ENCODE measurements at regions not wholly inside any gene's neighbourhood (a gene's known extent, or its start where the extent isn't known, plus 50 kb on each side); places are given as distances from the start of the nearest gene placed in this dataset.

DNA sequence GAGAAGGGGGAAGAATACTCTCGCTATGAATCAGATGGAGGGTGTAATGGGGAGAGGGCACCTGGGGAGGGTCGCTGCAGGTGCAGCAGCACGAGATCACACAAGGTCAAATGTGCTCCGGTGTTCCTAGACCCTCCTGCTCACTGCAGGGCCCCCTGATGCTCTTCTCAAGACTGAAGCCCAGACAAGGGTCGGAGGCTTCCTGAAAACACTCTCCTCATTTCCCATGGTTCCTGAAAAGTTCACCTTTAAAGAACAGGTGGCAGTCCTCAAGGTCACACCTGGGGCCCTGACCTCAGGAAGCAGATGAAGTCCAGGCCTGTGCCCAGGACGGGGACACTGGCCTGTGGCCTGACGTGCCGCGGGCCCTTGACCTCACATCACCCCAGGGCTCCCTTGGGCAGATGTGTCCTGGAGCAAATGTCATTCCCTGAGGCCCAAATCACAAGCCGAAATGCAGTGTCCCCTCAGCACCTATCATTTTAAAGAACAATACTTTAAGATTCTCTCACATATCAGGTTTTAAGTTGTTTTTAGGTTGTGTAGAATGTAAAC is 289.8 kb downstream of the GLRX3 start:
- DNase-seq (no peak), ATAC-seq (no peak)
- TF ChIP-seq, protein P1, sequence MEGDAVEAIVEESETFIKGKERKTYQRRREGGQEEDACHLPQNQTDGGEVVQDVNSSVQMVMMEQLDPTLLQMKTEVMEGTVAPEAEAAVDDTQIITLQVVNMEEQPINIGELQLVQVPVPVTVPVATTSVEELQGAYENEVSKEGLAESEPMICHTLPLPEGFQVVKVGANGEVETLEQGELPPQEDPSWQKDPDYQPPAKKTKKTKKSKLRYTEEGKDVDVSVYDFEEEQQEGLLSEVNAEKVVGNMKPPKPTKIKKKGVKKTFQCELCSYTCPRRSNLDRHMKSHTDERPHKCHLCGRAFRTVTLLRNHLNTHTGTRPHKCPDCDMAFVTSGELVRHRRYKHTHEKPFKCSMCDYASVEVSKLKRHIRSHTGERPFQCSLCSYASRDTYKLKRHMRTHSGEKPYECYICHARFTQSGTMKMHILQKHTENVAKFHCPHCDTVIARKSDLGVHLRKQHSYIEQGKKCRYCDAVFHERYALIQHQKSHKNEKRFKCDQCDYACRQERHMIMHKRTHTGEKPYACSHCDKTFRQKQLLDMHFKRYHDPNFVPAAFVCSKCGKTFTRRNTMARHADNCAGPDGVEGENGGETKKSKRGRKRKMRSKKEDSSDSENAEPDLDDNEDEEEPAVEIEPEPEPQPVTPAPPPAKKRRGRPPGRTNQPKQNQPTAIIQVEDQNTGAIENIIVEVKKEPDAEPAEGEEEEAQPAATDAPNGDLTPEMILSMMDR (IDR thresholded peaks at IDR 0.05): no peak
- no peaks in the 10 kb centered on the region for H3K36me3 Mint-ChIP-seq (ENCODE audit: low read depth)
- H3K4me1 Mint-ChIP-seq (ENCODE audit: low read depth): no peaks in the 10 kb centered on the region
- ChIA-PET CTCF (no interaction called here), POLR2A (no interaction called here)
- intact Hi-C loops (cut with micrococcal nuclease): no loop called here
- H3K27me3 Mint-ChIP-seq: no peaks in the 10 kb centered on the region
- no peaks in the 10 kb centered on the region for H3K9me3 Mint-ChIP-seq
- H3K27ac Mint-ChIP-seq: no peak overlapping the region
- no peak overlapping the region for H3K4me3 Mint-ChIP-seq

DNA sequence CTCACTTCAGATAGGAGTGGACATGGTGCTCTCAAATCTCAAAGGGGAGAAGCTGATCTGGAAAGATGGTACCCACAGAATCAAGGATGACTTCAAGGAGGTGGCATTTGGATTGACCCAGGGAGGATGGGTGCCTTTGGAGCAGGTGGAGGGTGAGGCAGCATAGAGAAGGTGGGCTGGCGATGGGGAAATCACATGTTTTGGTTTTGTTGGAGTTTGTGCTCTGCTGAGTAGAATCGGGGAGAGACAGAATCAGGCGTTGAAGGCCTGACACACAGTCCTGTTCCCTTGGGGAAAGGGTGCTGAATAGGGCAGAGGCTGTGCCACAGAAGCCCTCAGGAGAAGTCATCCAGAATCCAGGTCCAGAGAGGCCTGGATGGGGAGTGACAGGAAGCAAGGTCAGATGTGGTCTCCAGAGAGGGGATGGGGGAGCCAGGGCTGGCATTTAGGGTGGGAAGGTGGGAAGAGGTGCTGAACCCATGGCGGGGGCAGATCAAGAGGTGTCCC is 291.1 kb downstream of the GLRX3 start:
- Mint-ChIP-seq H3K4me1 (ENCODE audit: low read depth) (no peaks in the 10 kb centered on the region), H3K36me3 (ENCODE audit: low read depth) (no peaks in the 10 kb centered on the region), H3K9me3 (no peaks in the 10 kb centered on the region), H3K4me3 (no peak overlapping the region), H3K27me3 (no peaks in the 10 kb centered on the region), H3K27ac (no peak overlapping the region)
- intact Hi-C loops (cut with micrococcal nuclease): no loop called here
- TF ChIP-seq, protein P1 (IDR thresholded peaks at IDR 0.05): no peak
- no peak for ATAC-seq
- CTCF ChIA-PET: no interaction called here
- no peak for DNase-seq
- POLR2A ChIA-PET: no interaction called here

DNA sequence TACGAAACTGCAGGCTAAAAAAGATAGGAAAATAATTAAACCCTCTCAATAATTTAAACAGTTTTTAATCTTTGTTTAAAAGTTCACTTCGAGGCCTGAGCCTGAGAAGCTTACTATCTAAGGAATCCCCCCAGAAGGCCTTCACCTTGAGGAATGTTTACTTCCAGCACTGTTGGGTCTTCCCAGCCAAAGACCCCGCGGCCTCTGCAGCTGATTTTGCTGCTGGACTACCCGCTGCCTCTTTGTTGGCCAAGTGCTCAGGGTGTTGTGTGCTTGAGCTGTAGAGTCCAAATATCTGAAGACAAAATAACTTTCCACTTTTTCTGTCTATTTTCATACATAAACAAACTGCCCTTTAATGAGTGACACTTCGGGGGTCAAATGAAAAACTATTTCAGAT is 292.7 kb downstream of the GLRX3 start:
- intact Hi-C loops (cut with micrococcal nuclease): no loop called here
- no peak for ATAC-seq
- Mint-ChIP-seq H3K9me3 (no peaks in the 10 kb centered on the region), H3K4me3 (no peak overlapping the region), H3K27me3 (no peaks in the 10 kb centered on the region), H3K27ac (no peak overlapping the region), H3K4me1 (ENCODE audit: low read depth) (no peaks in the 10 kb centered on the region), H3K36me3 (ENCODE audit: low read depth) (no peaks in the 10 kb centered on the region)
- no peak for DNase-seq
- TF ChIP-seq, protein P1 (IDR thresholded peaks at IDR 0.05): no peak
- POLR2A ChIA-PET: no interaction called here
- CTCF ChIA-PET: no interaction called here

DNA sequence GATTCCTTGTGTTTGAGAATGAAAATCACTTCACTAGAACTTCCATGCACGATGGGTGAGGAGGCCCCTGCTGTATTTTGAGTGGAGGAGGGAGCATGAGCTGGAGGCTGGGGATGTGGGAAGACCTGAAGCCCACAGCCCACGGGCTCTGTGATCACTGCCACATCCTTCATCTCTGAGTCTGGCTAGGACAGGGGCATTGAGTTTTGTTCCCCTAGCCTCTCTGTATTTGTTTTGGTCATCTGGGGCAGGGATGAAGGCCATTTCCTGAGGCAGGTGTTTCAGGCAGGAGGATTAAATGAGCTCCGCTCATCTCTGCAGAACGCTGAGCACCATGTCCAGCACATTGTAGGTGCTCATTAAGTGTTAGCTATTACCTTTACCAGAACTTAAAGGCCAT is 293.6 kb downstream of the GLRX3 start:
- H3K4me3 Mint-ChIP-seq: no peak overlapping the region
- DNase-seq (no peak), ATAC-seq (no peak)
- H3K27me3 Mint-ChIP-seq: no peaks in the 10 kb centered on the region
- H3K4me1 Mint-ChIP-seq (ENCODE audit: low read depth): no peaks in the 10 kb centered on the region
- TF ChIP-seq, protein P1 (IDR thresholded peaks at IDR 0.05): no peak
- CTCF ChIA-PET: no interaction called here
- POLR2A ChIA-PET: no interaction called here
- no peaks in the 10 kb centered on the region for H3K36me3 Mint-ChIP-seq (ENCODE audit: low read depth)
- no peak overlapping the region for H3K27ac Mint-ChIP-seq
- intact Hi-C loops (cut with micrococcal nuclease): no loop called here
- H3K9me3 Mint-ChIP-seq: no peaks in the 10 kb centered on the region

DNA sequence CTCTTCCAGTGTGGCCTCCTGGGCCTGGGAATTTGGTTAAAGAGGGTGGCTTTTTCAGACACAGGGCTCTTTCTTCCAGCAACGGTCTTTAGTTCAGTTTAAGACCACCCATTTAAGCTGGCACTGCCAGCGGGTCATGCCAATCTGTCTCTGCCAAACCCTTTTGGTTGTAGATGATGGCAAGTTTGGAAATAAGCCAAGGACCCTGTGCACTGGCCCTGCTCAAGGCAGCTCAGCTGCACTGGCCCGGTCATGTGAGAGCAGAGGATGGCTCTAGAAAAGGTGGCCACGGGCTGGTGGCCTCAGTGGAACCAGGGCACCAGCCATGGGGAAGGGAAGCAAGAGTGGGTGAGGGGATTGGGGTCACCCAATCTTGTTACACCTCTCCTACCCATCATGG is 294.1 kb downstream of the GLRX3 start:
- POLR2A ChIA-PET: no interaction called here
- Mint-ChIP-seq H3K4me3 (no peak overlapping the region), H3K27me3 (no peaks in the 10 kb centered on the region), H3K9me3 (no peaks in the 10 kb centered on the region), H3K27ac (no peak overlapping the region), H3K36me3 (ENCODE audit: low read depth) (no peaks in the 10 kb centered on the region), H3K4me1 (ENCODE audit: low read depth) (no peaks in the 10 kb centered on the region)
- CTCF ChIA-PET: no interaction called here
- no peak for ATAC-seq
- DNase-seq: no peak
- intact Hi-C loops (cut with micrococcal nuclease): no loop called here
- TF ChIP-seq, protein P1 (IDR thresholded peaks at IDR 0.05): no peak

All from activated CD8-positive, alpha-beta T cell treated with anti-CD3 and anti-CD28 coated beads for 36 hours (primary cell).